Keratinocyte (primary cell): ENCODE measurements at regions not wholly inside any gene's neighbourhood (a gene's known extent, or its start where the extent isn't known, plus 50 kb on each side); places are given as distances from the start of the nearest gene placed in this dataset.

ENCODE experiments used
- DNase-seq: peaks from one replicate; pipeline ENCODE4 v3.0.0-alpha.2; 2011; ENCODE audit warnings: low read depth, missing footprints, low spot score
- FAIRE-seq: peaks from 2 replicates; lab custom pipeline; 2011; peaks lifted over from hg19 to GRCh38; lab: Jason Lieb, UNC
- H2AFZ ChIP-seq: 2 replicates; pipeline ENCODE4 v1.6.0; 2012; ENCODE audit warnings: low read length, control low read depth, inconsistent platforms; ENCODE audit not compliant: control insufficient read depth
- H3K27ac ChIP-seq: 2 replicates; pipeline ENCODE4 v1.5.1; 2011; ENCODE audit warnings: low read length; ENCODE audit not compliant: control insufficient read depth, insufficient read depth
- H3K27me3 ChIP-seq: 3 replicates; pipeline ENCODE4 v1.6.0; 2011; ENCODE audit warnings: low read length; ENCODE audit not compliant: control insufficient read depth, insufficient read depth; ENCODE audit errors: extremely low read depth
- H3K36me3 ChIP-seq, 2 experiments: 2 replicates in 1 of 2; 3 replicates in 1 of 2; pipeline ENCODE4 v1.5.1; 2011; ENCODE audit warnings: low read length in 2 of 2, mild to moderate bottlenecking in 1 of 2; ENCODE audit not compliant: control insufficient read depth in 2 of 2, insufficient read depth in 2 of 2; ENCODE audit errors: extremely low read depth in 1 of 2
- H3K4me1 ChIP-seq: 3 replicates; pipeline ENCODE4 v1.5.1; 2011; ENCODE audit warnings: low read length; ENCODE audit not compliant: control insufficient read depth, insufficient read depth; ENCODE audit errors: extremely low read depth
- H3K4me2 ChIP-seq: 3 replicates; pipeline ENCODE4 v1.6.0; 2011; ENCODE audit warnings: low read depth, low read length; ENCODE audit not compliant: control insufficient read depth, insufficient read depth; ENCODE audit errors: extremely low read depth
- H3K4me3 ChIP-seq, 3 experiments: fragments of 200-600 bp in 1 of 3; sonication (generic) in 1 of 3; 2 replicates in 2 of 3; 3 replicates in 1 of 3; pipeline ENCODE4 v1.5.1; 2011 to 2016; ENCODE audit warnings: low read length in 3 of 3, mild to moderate bottlenecking in 3 of 3, control low read depth in 2 of 3, inconsistent platforms in 1 of 3, low read depth in 1 of 3, mixed read lengths in 1 of 3, mixed run types in 1 of 3, moderate library complexity in 1 of 3; ENCODE audit not compliant: control insufficient read depth in 2 of 3, insufficient read depth in 2 of 3; ENCODE audit errors: extremely low read depth in 1 of 3
- H3K79me2 ChIP-seq: 2 replicates; pipeline ENCODE4 v1.6.0; 2012; ENCODE audit warnings: low read length; ENCODE audit not compliant: control insufficient read depth, insufficient read depth
- H3K9ac ChIP-seq: 3 replicates; pipeline ENCODE4 v1.6.0; 2011; ENCODE audit warnings: low read length; ENCODE audit not compliant: control insufficient read depth, insufficient read depth; ENCODE audit errors: extremely low read depth
- H3K9me1 ChIP-seq: 3 replicates; pipeline ENCODE4 v1.6.0; 2011; ENCODE audit warnings: low read length; ENCODE audit not compliant: control insufficient read depth, insufficient read depth; ENCODE audit errors: extremely low read depth
- H3K9me3 ChIP-seq: 2 replicates; pipeline ENCODE4 v1.5.1; 2012; ENCODE audit warnings: low read depth, low read length; ENCODE audit not compliant: control insufficient read depth
- H4K20me1 ChIP-seq: 3 replicates; pipeline ENCODE4 v1.6.0; 2011; ENCODE audit warnings: low read length; ENCODE audit not compliant: control insufficient read depth, insufficient read depth; ENCODE audit errors: extremely low read depth
- CTCF ChIP-seq, 3 experiments: IDR thresholded peaks in 1 of 3; conservative IDR thresholded peaks in 1 of 3; optimal IDR thresholded peaks in 1 of 3; 2 replicates in 2 of 3; 3 replicates in 1 of 3; pipeline versions ENCODE3 to v1.5.1; 2011; ENCODE audit warnings: low read length in 3 of 3, mild to moderate bottlenecking in 3 of 3, moderate library complexity in 2 of 3, control low read depth in 1 of 3, inconsistent platforms in 1 of 3; ENCODE audit not compliant: insufficient read depth in 2 of 3; ENCODE audit errors: extremely low read depth in 1 of 3
- EZH2 ChIP-seq: IDR thresholded peaks from one replicate; pipeline ENCODE4 v1.6.1; 2012; ENCODE audit warnings: inconsistent platforms, mild to moderate bottlenecking, low read length, moderate library complexity
- dilution Hi-C: fragments of 300-500 bp; cut with MboI; formaldehyde crosslinking; loops from one replicate; pipeline ENCODE4 v1.7.0; 2020; ENCODE audit warnings: low sequenced_read_pairs; ENCODE audit not compliant: extremely low pct_ligation_motif_present

- no peak for TF ChIP-seq EZH2
- no peak for TF ChIP-seq CTCF (optimal IDR thresholded peaks at IDR 0.05 in 1 of 3, IDR thresholded peaks at IDR 0.05 in 1 of 3, conservative IDR thresholded peaks at IDR 0.05 in 1 of 3; ENCODE audit: extremely low read depth in 1 of 3, insufficient read depth in 2 of 3, low read length in 3 of 3)
- Histone ChIP-seq H2AFZ (no peak overlapping the region), H3K9ac (no peak overlapping the region), H3K27me3 (peaks cover 10% of the 10 kb centered on the region), H3K9me1 (no peaks in the 10 kb centered on the region), H3K4me1 (no peaks in the 10 kb centered on the region), H4K20me1 (no peaks in the 10 kb centered on the region), H3K27ac (no peak overlapping the region), H3K4me3 (no peak overlapping the region), H3K4me2 (no peak overlapping the region), H3K9me3 (no peaks in the 10 kb centered on the region), H3K79me2 (no peaks in the 10 kb centered on the region), H3K36me3 (no peaks in the 10 kb centered on the region)
- dilution Hi-C loops = no loop called here
- FAIRE-seq (no peak), DNase-seq (no peak)
Observed at GRCh38 chr2:15687720-15688119, 96.1 kb downstream of the DDX1 start.

GRCh38 chr2:15688924-15689568 is 97.4 kb downstream of the DDX1 start:
- Histone ChIP-seq H3K27ac (no peak overlapping the region), H3K4me2 (no peak overlapping the region), H3K36me3 (no peaks in the 10 kb centered on the region), H3K9ac (no peak overlapping the region), H3K4me3 (no peak overlapping the region), H3K27me3 (peaks cover 10% of the 10 kb centered on the region), H3K9me1 (no peaks in the 10 kb centered on the region), H3K9me3 (no peaks in the 10 kb centered on the region), H3K4me1 (no peaks in the 10 kb centered on the region), H3K79me2 (no peaks in the 10 kb centered on the region), H4K20me1 (no peaks in the 10 kb centered on the region), H2AFZ (no peak overlapping the region)
- dilution Hi-C loops = no loop called here
- FAIRE-seq (no peak), DNase-seq (no peak)
- no peak for TF ChIP-seq CTCF (optimal IDR thresholded peaks at IDR 0.05 in 1 of 3, IDR thresholded peaks at IDR 0.05 in 1 of 3, conservative IDR thresholded peaks at IDR 0.05 in 1 of 3; ENCODE audit: extremely low read depth in 1 of 3, insufficient read depth in 2 of 3, low read length in 3 of 3)
- TF ChIP-seq EZH2 = no peak
